Activated CD4-positive, alpha-beta T cell treated with anti-CD3 and anti-CD28 coated beads, Interleukin-2, amount 50 U/mL, for 16 hours (primary cell): ENCODE measurements at regions not wholly inside any gene's neighbourhood (a gene's known extent, or its start where the extent isn't known, plus 50 kb on each side); places are given as distances from the start of the nearest gene placed in this dataset.

Experiments used
- DNase-seq: peaks from one replicate; pipeline ENCODE4 v3.0.0-alpha.2; 2020

DNA sequence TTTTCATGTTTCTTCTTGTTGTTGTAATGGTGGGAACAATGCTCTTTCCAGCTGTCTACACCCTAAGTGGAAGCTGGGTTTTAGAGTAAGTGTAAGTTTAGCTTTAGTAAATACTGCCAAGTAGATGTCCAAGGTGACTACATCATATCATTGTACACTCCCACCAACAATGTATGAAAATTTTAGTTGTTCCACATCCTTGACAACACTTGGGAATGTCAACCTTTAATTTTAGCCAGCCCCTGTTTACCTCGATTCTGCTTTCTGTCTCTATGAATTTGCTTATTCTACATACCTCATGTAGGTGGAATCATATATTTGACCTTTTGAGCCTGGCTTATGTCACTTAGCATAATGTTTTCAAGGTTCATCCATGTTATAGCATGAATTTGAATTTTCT is 93.0 kb downstream of the MTPAP start:
- DNase-seq, result no peak

DNA sequence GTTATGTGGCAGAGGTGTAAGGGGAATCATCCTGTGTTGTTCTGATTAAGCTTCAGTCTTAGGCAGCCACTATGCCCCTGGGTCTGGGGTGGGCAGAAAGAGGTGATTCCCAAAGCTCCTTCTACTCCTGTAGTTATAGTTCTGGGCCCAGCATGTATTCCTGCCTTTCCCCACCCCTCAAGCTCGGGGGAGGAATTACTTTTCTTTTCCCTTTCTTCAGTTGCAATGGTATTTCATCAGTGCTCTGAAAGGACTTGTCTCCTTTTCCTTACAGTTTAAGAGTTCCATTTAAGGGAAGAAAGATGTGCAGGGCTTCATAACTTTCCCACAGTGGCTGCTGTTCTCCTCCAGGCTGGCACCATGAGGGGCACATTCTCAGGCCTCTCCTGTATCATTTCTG is 94.2 kb downstream of the MTPAP start:
- no peak for DNase-seq

DNA sequence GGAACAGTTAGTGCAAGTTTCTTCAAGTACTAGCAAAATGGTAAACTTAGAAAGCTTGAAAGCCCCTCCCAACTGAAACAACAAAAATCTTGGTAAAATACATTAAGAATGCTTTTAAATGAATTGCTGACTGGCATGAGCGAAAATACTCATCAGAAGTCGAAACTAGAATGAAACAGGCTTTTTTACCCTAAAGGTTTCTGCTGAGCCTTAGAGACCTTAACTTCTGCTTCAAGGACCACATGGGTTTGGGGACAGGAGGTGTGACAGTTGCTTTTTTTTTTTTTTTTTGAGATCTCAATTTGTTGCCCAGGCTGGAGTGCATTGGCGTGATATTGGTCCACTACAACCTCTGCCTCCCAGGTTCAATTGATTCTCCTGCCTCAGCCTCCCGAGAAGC is 100.3 kb downstream of the MTPAP start:
- DNase-seq, result no peak

DNA sequence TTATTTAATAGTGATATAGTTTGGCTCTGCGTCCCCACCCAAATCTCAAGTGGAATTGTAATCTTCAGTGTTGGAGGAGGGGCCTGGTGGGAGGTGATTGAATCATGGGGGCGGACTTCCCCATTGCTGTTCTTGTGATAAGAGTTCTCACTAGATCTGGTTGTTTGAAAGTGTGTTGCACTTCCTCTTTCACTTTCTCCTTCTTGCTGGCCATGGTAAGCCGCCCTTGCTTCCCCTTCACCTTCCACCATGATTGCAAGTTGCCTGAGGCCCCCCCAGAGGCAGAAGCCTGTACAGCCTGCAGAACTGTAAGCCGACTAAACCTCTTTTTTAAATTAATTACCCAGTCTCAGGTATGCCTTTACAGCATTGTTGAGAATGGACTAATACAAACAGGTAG is 101.4 kb downstream of the MTPAP start:
- no peak for DNase-seq

DNA sequence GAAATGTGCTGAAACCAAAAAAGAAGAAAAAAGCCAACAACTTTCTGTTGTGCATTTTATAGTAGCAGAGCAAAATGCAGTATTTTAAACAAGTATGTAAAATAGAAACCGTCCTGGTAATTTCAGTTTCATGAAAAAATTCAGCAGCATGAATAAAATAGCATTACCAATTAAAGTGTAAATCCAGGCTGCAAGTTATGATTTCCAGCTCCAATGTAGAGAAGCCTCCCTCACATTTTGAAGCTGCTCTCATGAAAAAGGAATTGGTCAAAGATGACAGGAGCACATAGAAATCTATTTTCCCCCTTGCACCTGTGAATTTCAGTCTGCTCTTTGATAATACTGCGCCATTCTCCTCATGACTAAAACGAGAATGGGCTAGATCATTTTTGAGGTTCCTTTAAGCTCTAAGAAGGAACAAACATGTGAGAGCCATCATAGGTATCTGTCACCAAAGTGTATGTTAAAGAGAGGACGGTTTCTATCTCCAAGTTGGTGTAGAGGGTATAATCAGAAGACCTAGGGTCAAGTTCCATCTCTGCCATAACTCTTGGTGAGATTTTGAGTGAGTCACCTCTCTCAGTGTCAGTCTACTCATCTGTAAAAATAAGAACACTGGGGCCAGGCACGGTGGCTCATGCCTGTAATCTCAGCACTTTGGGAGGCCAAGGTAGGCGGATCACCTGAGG is 107.5 kb downstream of the MTPAP start:
- no peak for DNase-seq

DNA sequence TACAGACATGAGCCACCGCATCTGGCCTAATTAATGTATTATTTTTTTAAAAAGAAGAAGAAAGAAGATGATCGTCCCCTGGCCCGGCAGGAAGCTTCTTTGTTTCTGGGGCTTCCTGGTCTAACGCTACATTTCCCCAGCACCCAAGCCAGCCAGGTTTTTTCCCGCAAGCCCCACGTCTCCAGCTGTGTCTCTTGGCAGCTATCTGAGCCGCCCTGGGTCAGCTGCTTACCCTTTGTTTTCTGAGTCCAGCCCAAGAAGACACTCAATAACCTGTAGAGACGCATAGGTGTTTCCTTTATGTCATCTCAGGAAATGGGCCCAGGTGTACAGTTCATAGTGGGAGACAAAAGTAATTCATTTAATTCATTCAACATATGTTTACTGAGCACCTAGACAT is 110.2 kb downstream of the MTPAP start:
- no peak for DNase-seq

DNA sequence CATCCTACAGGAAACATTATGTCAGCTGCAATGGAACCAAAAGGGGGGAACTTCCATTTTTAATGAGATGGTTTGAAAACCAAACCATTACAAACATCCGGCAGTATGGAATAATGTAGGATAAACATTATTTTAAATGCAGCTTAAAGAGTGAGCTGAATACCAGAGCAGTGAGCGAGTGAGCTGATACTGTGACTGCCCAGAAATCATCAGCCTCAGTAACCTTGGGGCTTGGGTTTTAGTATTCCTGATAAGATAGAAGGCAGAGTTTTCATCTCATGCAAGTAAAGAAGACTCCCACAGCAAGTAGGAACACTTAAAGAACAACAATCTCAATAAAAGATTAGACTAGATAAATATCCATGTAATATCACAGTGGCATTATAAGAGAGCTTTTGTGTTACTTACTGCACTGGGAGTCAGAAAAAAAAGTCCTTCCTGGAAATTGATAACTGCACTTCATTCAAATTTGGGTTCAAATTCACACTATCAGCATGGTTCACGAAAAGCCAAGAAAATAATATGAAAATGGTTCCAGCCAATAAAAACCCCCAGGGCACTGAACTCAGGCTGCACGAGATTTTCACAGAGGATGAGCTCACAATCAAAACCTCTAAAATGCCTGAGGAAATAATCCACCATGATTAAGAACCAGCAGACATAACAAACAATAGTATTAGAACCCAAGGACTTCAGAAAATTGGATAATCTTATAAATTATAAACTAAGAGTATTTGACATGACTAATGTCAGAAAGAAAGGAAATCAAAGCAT is 115.7 kb downstream of the MTPAP start:
- no peak for DNase-seq

DNA sequence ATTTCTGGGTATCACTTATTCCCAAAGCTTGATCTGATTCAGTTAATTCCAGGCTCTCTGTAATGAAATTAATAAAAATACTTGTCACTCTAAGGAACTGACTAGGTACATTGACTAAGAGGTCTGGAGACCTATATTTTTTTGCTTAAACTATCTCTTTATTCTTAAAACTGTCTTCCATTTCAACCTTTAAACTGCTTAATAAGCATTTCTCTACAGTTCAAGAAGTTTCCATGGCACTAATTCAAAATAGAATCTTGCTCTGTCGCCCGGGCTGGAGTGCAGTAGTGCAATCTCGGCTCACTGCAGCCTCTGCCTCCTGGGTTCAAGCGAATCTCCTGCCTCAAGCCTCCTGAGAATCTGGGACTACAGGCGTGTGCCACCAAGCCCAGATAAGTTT is 117.4 kb downstream of the MTPAP start:
- no peak for DNase-seq

DNA sequence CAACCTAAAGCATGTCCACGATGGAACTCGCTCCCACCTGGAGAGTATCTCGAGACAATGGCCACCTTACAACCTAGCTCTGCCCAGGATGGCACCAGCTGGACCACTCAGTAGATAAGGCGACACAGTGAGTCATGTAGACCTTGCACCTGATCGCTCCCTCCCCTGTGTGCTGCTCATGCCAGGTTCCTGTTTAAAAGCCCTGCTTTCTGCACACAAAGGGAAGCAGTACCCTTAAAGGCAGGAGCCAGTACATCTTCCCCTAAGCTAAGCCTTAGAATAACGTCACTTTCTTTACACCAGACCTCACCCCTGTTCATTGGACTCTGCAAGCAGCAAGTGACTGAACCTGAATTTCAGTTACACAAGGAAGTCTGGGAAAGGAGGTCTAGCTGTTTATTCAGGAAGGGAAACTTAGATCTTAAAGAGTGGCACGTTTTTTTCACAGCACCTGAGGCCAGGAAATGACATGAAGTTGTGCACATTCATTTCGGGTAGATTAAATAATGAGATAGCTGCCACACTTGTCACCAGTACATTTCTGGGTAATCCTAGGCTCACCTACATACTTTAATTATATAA is 117.9 kb downstream of the MTPAP start:
- peak; percentile 45 for DNase-seq

DNA sequence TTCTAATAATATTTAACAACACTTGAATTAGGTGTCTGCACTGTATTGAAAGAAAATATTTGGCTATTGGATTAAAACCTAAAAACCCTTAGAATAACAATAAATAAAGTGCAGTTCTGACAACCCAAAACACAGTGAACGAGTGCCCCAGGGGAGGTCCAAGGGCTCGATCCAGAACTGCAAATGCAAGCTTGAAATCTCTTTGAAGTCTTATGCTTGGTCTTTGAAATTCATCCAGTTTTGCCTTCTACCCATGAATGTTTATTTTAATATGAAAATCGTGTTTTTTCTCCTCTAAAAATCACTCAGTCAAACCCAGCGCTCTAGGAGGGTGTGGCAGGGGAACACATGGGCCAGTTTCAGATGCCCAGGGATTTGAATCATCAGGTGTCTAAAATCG is 119.5 kb downstream of the MTPAP start:
- no peak for DNase-seq

DNA sequence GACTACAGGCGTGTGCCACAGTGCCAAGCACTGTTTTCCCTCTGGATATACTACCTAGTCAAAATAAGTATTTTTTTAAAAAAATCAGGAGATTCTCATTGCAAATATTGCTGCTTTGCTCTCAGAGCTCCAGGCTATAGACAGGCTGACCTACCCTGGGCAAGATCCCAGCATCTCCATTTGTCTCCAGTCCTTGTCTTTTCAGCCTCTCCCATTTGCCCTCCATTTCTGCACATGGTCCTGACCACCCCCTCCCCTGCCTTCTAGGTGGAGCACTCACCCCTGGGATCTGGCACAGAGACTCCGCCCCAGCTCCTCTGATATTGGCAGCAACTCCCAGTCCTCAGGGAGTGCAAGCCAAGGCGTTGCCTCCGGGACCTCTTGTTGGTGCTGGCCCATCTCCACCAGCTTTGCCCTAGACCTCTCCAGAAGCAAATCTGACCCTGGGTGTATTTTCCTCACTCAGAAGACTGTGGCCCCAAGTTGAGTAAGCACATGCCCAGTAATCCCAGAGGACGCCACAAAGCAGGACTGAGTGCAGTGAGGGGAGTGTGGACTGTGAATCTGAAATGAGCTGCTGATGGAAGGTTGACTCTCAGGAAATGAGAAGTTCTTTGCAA is 120.6 kb downstream of the MTPAP start:
- no peak for DNase-seq

DNA sequence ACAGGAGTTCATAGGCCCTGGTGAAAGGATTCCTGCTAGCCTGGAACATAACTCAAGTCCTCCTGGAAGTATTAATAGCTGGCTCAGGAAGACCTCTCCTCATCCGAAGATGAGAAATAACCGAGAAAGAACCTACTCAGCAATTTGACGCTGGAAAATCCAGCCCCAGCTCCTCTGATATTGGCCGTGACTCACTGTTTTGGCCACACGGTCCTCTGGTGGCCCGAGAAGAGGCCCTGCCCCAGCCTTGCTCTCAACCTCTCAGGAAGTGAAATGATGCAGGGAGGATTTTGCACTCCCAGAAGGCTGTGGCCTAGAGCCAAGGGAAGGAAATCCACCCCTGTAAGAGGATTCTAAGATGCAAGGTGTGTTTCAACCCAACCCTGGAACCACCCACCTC is 121.6 kb downstream of the MTPAP start:
- DNase-seq, result no peak

DNA sequence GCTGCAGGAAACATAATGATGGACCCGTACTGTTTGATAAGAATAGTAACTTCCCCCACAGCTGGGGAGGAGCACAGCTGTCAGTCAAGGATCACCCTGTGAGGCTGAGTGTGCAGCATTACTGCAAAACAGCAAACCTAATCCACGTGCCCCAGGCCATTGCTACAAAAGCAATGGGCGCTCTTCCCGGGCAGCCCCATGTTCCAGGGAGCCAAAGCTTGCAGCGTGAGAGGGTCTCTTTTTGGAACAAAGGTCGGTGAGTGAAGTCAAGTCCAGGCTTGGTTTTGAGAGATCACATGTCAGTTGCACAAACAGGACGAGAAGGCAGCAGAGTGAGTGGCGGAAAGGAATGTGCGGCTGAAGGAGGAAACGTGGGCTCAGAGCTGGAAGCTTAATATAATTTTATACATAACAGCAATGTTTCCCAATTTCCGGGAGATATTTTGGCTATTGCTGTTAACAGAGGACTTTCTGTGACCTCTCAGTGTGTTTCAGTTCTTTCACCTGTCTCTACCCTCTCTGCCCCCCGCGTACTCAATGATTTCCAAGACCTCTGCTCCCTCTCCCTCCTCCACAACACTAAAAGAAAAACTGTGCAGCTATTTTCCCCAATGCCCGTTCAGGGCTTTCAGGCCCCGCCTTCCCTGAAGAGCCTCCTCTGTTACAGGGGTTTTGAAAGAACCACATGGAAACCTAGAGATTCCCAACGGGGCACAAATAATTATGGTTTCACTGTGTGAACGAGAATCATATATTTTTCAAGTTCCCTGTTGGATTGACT is 128.9 kb downstream of the MTPAP start:
- DNase-seq, result no peak

DNA sequence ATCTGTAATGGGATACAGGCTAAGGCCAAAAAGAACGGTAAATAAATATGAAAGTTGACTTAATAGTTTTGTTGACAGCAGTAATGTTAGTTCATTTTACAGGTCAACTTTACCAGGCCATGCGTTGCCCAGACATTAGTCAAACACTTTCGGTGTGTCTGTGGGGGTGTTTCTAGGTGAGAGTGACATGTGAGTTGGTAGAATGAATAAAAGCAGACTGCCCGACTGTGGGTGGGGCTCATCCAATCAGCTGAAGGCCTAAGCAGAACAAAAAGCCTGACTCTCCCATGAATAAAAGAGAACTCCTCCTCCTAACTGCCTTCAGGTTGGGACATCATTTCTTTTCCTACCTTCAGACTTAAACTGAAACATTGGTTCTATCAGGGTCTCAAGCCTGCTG is 132.3 kb downstream of the MTPAP start:
- no peak for DNase-seq

DNA sequence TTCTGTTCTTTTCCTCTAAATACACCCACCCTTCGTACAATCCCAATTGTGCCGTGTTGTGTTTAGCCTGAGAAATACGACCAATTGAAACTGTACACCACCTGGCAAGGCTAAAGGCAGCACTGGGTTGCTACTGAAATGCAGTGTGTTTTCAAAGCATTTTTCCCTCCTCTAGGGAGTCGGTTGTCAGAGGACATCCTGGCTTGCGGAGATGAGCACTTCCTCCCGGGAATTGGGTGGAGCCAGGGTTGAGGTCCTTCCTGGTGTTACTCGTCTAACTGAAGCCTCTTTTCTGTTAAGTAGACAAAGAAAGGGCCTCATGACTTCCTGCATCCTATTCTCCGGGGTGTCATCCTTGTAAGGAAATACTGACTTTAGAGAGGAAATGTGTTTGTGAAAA is 133.5 kb downstream of the MTPAP start:
- DNase-seq, result no peak

DNA sequence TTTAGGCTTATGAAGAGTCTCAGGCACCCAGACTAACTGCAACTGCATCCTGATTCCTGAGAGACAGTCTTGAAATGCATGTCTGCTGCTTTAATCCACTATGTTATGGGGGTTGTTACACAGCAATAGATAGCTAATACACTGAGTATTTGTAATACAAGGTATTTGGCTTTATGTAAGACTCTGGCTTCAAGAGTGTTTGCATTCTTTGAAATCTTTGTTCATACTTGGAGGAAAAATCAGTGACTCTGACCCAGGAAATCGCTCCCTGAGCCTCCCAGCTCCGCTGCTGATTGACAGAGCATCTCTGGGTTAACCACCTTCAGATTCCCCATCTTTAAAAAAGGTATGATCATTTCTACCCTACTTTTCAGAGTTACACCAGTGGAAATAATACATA is 133.9 kb downstream of the MTPAP start:
- no peak for DNase-seq

DNA sequence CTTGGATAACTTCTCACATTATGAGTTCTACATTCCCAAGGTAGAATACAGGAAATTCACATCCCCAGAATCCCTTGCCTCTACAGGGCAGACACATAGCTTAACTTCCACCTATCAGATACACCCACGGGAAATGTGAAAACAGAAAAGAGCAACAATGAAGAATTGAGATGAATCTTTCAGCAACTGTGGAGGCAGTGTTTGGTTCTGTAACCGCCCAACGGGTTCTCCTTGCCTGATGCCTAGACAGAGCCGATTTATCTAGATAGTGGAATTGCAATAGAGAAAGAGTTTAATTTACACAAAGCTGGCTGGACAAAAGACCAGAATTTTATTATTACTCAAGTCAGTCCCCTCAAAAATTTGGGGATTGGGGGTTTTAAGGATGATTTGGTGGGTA is 138.8 kb downstream of the MTPAP start:
- DNase-seq, result no peak

DNA sequence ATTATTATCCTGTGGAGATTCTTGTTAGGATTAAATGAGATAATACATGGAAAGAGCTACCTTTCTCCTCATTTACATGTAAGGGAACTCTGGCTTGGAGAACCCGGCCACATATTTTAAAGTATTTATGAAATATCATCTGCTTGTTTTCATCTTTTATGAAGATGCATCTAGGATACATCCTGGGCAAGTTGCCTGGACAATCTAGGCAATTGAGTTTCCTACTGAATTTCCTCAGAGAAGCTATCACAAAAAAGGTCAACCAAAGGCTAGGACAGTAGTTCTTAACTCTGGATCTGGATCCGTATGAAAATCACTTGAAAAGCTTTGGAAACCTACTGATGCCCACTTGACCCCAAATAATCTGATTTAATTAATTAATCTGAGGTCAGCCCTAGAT is 140.7 kb downstream of the MTPAP start:
- DNase-seq, result no peak

DNA sequence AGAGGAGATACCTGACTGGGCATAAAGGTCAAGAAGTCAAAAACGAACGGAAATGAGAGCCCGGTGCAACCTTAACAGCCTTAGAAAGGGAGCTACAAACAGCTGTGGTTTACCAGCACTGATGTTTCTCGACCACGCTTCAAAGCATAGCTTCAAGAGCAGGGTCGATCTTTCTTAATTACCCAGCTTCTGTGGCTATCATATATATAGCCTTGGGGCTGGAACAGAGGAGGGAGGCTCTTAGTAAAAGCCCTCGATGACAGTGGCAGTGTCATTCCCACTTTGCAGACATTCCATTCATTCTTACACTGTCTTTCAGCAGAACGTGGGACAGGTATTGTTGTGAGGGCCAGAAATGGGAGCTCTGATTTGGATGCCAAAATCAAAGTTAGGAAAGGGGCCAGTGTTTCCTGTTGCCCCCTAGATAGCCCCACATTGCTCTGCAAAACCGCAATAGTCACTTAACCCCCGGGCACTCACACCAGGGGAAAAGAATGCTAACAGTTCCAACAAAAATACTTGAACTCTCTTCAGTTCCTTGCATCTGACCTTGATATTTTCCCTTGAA is 141.5 kb downstream of the MTPAP start:
- no peak for DNase-seq

DNA sequence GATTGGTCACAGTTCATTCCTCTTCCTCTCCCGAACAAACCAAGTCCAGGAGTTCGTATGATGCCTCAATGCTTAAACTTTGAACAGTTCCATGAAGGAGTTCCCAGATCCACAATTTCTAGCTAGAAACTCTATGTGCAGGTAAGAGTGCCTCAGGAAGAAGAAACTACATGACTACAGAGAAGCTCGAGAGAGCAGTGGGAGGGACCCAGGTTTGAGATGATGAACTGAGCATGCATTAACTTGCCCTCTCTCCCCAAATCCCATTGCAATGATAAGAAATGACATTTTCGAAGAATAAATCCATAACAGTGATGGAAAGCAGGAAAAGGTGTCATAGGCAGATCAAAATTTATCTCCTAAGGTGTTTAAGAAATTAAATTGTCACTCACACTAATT is 140.6 kb upstream of the JCAD start:
- no peak for DNase-seq

DNA sequence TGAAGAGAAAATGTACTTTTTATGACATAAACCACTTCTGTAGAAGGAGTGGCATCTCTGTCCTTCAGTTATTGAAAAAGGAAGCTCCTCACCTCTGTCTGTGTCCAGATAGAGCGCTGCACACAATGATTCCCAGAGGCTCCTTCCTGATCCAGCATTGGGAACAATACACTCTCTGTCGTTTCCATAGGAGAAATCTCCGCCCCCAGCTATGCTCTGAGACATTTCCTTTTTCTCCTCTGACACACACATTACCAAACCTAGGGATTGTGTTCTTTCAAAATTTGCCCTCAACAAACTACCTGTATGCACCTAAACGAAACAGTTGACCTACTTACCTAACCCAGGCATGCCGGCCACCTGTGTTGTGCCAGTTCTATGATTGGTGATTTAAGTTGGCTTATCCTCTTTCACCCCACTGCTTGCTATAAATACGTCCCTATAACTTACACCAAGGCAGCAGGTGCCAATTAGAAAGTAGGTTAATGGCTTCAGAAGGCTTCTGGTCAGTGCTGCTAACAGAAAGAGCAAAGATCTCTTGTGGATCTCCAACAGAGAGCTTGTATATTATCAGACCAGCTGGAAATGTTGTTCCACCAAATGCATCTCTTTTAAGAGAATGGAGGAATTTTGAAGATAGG is 140.1 kb upstream of the JCAD start:
- no peak for DNase-seq

DNA sequence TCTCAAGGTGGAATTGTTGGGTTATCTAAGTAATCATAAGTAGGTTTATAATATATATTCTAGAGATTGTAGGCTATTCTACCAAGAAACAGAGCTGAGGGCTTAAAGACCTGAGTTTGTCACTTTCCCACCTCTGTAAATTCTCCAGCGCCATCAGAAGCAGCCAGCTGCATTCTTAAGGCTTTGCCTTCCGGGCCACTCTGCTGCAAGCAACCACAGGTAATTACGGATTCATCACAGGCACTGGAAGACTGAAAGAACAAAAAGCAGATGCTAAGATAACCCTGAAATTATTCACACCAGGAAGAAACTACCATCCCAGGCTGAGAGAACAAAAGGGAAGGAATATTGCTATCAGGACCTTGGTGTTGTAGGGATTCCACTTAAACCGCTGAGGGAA is 137.8 kb upstream of the JCAD start:
- no peak for DNase-seq
